Progenitor cell of endocrine pancreas (in vitro differentiated cells): ENCODE measurements at regions not wholly inside any gene's neighbourhood (a gene's known extent, or its start where the extent isn't known, plus 50 kb on each side); places are given as distances from the start of the nearest gene placed in this dataset.

Source experiments
- DNase-seq: peaks from one replicate; pipeline ENCODE4 v3.0.0; 2021; ENCODE audit warnings: low spot score; ENCODE audit not compliant: unreplicated experiment
- H3K27ac Mint-ChIP-seq: 2 replicates; pipeline ENCODE4 v1.8.0; 2021; ENCODE audit warnings: mild to moderate bottlenecking, moderate library complexity, mixed read lengths
- H3K27me3 Mint-ChIP-seq: 2 replicates; pipeline ENCODE4 v1.8.0; 2021; ENCODE audit warnings: mixed read lengths
- H3K36me3 Mint-ChIP-seq: 2 replicates; pipeline ENCODE4 v1.8.0; 2022; ENCODE audit warnings: mixed read lengths; ENCODE audit not compliant: insufficient read depth
- H3K4me1 Mint-ChIP-seq: 2 replicates; pipeline ENCODE4 v1.8.0; 2021; ENCODE audit warnings: low read depth, mixed read lengths
- H3K4me3 Mint-ChIP-seq: 2 replicates; pipeline ENCODE4 v1.8.0; 2021; ENCODE audit warnings: low read depth, mild to moderate bottlenecking, moderate library complexity, mixed read lengths
- H3K9me3 Mint-ChIP-seq: 2 replicates; pipeline ENCODE4 v1.8.0; 2021; ENCODE audit warnings: low read depth, mixed read lengths
- TF ChIP-seq, protein P1 (sequence below): fragments of 200-600 bp; sonication (generic); IDR thresholded peaks from one replicate; pipeline ENCODE4 v1.5.0; 2021; ENCODE audit warnings: antibody characterized with exemption, mild to moderate bottlenecking; ENCODE audit not compliant: unreplicated experiment

DNA sequence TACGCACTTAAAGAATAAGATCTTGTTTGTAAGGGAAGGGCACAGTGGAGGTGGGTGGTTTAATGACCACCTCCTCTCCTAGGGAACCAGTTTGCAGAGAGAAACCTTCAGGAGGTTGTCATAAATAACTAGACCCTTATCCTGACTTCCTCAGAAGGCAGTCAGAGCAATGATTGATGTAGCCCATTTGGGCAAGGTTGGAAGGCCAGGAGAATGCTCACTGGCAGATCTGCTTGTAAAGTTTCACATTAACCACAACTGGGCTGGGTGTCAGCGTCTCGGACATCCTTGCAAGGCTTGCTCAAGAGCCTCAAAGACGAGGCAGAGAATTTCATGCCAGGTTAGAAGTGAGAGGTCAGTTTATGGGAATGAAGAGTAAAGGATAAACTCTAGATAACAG lies 87.6 kb upstream of the TRABD2B start:
- DNase-seq: no peak
- Mint-ChIP-seq H3K9me3 (no peaks in the 10 kb centered on the region), H3K27ac (no peak overlapping the region), H3K4me3 (no peak overlapping the region), H3K36me3 (peaks cover 2% of the 10 kb centered on the region), H3K4me1 (peaks cover 26% of the 10 kb centered on the region), H3K27me3 (no peaks in the 10 kb centered on the region)
- TF ChIP-seq, protein P1, sequence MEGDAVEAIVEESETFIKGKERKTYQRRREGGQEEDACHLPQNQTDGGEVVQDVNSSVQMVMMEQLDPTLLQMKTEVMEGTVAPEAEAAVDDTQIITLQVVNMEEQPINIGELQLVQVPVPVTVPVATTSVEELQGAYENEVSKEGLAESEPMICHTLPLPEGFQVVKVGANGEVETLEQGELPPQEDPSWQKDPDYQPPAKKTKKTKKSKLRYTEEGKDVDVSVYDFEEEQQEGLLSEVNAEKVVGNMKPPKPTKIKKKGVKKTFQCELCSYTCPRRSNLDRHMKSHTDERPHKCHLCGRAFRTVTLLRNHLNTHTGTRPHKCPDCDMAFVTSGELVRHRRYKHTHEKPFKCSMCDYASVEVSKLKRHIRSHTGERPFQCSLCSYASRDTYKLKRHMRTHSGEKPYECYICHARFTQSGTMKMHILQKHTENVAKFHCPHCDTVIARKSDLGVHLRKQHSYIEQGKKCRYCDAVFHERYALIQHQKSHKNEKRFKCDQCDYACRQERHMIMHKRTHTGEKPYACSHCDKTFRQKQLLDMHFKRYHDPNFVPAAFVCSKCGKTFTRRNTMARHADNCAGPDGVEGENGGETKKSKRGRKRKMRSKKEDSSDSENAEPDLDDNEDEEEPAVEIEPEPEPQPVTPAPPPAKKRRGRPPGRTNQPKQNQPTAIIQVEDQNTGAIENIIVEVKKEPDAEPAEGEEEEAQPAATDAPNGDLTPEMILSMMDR: no peak

DNA sequence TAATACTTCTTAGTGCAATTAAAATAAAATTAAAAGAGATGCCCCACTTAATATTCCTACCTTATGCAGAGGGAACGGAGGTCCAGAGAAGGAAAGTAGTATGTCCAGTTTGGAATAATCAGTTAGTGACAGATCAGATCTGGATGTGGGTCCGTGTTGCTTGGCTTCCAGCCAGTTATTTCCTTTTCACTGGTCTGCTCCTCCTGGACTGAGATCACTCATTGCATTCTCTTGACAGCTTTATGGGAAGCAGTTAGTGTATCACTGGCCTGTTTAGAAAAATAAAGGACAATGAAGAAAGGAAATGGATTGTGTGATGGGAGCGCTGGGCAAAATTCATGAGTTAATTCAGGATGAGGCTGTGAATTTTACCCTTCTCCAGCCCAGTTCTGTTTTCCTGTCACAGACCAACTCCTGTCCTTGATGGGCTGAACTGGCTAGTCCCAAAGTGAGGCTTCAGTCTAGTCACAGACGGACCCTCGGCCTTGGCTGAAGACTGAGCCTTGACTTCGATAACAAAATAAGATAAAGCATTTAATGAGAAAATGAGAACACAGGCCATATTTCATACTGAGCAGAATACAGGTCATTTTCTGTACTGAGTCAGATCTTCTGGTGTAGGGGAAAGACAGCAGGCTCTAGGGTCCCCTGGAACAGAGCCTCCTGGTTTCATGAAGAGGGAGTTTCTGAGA lies 85.2 kb upstream of the TRABD2B start:
- DNase-seq: no peak
- Mint-ChIP-seq H3K36me3 (no peaks in the 10 kb centered on the region), H3K4me1 (peaks cover 24% of the 10 kb centered on the region), H3K9me3 (no peaks in the 10 kb centered on the region), H3K4me3 (no peak overlapping the region), H3K27ac (no peak overlapping the region), H3K27me3 (no peaks in the 10 kb centered on the region)
- TF ChIP-seq, protein P1: no peak

DNA sequence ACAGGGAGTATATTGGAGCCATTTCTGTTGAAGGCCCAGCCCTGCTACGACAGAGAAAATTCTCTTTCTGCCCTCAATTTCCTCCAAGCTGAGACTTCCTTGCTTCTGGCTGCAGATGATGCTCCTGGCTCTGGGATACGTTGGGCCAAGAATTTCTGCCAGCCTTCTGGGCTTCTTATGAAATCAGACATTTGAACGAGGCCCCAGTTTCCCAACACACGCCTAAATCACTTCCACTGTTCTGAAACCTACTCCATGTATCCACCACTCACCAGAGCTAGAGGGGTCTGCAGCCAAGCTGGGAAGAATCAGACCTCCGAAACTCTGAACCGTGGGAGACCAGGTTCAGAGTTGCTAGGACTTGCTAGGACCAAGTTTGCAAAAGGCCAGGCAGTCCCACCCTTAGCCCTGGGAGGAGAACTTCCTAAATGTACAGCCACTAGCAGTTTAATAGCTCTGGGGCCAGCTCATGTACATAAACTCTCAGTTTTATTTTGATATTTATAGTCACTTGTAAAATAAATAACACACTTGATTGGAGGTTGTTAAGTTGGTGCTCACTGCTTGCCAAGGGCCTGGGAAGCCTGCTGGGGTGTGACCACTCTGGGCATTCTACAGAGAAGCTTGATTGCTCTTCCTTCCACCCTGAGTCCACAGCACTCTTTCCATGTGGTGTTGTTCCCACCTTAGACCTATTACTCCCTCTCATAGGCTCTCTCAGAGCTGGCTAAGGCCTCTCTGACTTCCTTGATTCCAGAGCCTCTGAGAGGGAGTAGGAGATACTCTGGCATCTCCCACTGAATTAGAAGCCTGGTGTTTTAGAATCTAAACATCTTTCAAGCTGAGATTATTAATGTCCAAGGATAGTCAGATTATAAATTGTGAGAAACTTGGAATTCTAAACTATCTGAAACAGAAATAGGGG lies 83.4 kb upstream of the TRABD2B start:
- TF ChIP-seq, protein P1: no peak
- peaks cover 15% of the 10 kb centered on the region for H3K4me1 Mint-ChIP-seq
- no peaks in the 10 kb centered on the region for H3K9me3 Mint-ChIP-seq
- H3K27ac Mint-ChIP-seq: peak overlapping the region; percentile 26
- H3K4me3 Mint-ChIP-seq: no peak overlapping the region
- peaks cover 5% of the 10 kb centered on the region for H3K27me3 Mint-ChIP-seq
- no peak for DNase-seq
- H3K36me3 Mint-ChIP-seq: no peaks in the 10 kb centered on the region

DNA sequence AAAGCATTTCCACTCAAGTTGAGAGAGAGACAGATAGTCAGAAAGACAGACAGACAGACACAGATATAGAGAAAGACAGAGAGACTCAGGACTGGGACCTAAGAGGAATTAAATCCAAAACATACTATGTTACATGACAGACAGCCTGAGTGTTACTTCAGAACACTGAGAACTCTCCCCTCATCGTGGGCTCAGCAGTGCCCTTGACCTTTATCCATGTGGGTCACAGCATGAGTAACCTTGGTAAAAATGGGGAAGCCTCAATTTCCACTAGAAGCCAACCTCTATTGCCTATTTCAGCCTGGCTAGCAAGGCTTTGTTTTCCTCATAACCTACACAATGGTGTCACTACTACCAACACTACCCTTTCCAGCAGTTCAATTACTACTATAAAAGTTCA lies 81.9 kb upstream of the TRABD2B start:
- no peaks in the 10 kb centered on the region for H3K9me3 Mint-ChIP-seq
- H3K36me3 Mint-ChIP-seq: no peaks in the 10 kb centered on the region
- H3K4me3 Mint-ChIP-seq: no peak overlapping the region
- peaks cover 5% of the 10 kb centered on the region for H3K27me3 Mint-ChIP-seq
- peaks cover 3% of the 10 kb centered on the region for H3K4me1 Mint-ChIP-seq
- H3K27ac Mint-ChIP-seq: no peak overlapping the region
- TF ChIP-seq, protein P1: no peak
- no peak for DNase-seq

DNA sequence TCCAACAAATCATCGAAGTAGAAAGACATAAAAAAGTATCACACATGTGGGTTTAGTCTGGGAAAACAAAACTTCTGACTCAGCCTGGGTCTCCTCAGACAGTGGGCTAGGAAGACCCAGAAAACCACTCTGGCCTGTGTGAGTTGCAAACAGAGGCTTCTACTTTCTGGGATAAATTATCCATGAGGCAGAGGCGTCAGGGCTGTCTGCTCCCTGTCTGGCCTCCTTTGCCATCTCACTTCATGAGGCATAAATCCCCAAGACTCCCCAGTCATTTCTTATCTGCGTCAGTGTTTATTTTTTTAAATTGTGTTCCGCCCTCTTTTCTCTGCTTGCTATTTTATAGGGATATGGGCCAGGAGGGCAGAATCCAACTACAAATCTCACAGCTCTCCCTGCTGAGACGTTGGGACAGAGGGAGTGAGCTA lies 80.6 kb upstream of the TRABD2B start:
- H3K27ac Mint-ChIP-seq: no peak overlapping the region
- peaks cover 6% of the 10 kb centered on the region for H3K4me1 Mint-ChIP-seq
- H3K27me3 Mint-ChIP-seq: peaks cover 5% of the 10 kb centered on the region

More for the DNA sequence above, 80.6 kb upstream of the TRABD2B start:
- no peak for DNase-seq
- Mint-ChIP-seq H3K9me3 (no peaks in the 10 kb centered on the region), H3K4me3 (no peak overlapping the region), H3K36me3 (no peaks in the 10 kb centered on the region)
- TF ChIP-seq, protein P1: no peak
